Left ventricle myocardium inferior (tissue), 1 donor: ENCODE measurements at regions not wholly inside any gene's neighbourhood (a gene's known extent, or its start where the extent isn't known, plus 50 kb on each side); places are given as distances from the start of the nearest gene placed in this dataset.
"Not testable (repeated sequence)": the region's sequence is repeated elsewhere in the genome, so short reads cannot be mapped to it uniquely, and the experiment has no call there.

Experiments
- DNase-seq: peaks from one replicate; pipeline ENCODE4 v3.0.0-alpha.2; 2020
- H3K27ac ChIP-seq: fragments of 200-600 bp; replicated peaks from 2 replicates; pipeline ENCODE4 v1.8.0; 2021
- H3K27me3 ChIP-seq: fragments of 200-600 bp; 2 replicates; pipeline ENCODE4 v1.8.0; 2021; ENCODE audit warnings: low read depth
- H3K36me3 ChIP-seq: fragments of 200-600 bp; 2 replicates; pipeline ENCODE4 v1.8.0; 2021
- H3K4me1 ChIP-seq: fragments of 200-600 bp; 2 replicates; pipeline ENCODE4 v1.8.0; 2021
- H3K4me3 ChIP-seq: fragments of 200-600 bp; 2 replicates; pipeline ENCODE4 v1.8.0; 2021; ENCODE audit warnings: mild to moderate bottlenecking, moderate library complexity
- H3K9me3 ChIP-seq: fragments of 200-600 bp; replicated peaks from 2 replicates; pipeline ENCODE4 v1.8.0; 2021
- intact Hi-C: fragments of 100-400 bp; cut with micrococcal nuclease; formaldehyde crosslinking; loops from one replicate; pipeline ENCODE4 v1.11.0; 2022
- TF ChIP-seq, protein P1 (sequence below): fragments of 200-600 bp; IDR thresholded peaks from 2 replicates; pipeline ENCODE4 v1.8.0; 2021; ENCODE audit warnings: antibody characterized with exemption, mild to moderate bottlenecking, borderline replicate concordance
- donor health status: DM: no; HTN: yes; CAD: no; lungs with severe emphysema.

DNA sequence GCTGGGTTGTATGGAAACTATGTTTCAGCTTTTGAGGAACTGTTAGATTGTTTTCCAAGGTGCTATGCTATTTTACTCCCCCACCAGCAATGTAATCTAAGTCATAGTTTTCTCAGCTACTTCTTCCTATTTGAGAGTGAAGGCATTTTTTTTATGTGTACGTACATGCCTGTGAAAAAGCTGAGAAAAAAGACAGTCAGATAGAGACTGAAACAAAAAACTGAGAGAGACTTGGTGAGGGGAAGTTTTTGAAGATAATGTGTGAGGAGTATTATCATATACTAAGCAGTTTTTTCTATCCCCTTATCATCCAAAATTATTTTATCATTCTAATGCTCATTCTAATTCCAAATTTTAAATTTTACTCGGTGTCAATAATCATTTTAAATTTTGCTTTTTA lies 780.0 kb downstream of the BCKDHB start:
- intact Hi-C loops, result no loop called here
- H3K27me3 ChIP-seq, result no peaks in the 10 kb centered on the region
- H3K4me1 ChIP-seq, result peaks cover under 1% of the 10 kb centered on the region
- H3K4me3 ChIP-seq, result no peak overlapping the region
- no peaks in the 10 kb centered on the region for H3K36me3 ChIP-seq
- no peak overlapping the region for H3K27ac ChIP-seq
- DNase-seq, result no peak
- no peaks in the 10 kb centered on the region for H3K9me3 ChIP-seq
- TF ChIP-seq, protein P1, sequence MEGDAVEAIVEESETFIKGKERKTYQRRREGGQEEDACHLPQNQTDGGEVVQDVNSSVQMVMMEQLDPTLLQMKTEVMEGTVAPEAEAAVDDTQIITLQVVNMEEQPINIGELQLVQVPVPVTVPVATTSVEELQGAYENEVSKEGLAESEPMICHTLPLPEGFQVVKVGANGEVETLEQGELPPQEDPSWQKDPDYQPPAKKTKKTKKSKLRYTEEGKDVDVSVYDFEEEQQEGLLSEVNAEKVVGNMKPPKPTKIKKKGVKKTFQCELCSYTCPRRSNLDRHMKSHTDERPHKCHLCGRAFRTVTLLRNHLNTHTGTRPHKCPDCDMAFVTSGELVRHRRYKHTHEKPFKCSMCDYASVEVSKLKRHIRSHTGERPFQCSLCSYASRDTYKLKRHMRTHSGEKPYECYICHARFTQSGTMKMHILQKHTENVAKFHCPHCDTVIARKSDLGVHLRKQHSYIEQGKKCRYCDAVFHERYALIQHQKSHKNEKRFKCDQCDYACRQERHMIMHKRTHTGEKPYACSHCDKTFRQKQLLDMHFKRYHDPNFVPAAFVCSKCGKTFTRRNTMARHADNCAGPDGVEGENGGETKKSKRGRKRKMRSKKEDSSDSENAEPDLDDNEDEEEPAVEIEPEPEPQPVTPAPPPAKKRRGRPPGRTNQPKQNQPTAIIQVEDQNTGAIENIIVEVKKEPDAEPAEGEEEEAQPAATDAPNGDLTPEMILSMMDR, result no peak

DNA sequence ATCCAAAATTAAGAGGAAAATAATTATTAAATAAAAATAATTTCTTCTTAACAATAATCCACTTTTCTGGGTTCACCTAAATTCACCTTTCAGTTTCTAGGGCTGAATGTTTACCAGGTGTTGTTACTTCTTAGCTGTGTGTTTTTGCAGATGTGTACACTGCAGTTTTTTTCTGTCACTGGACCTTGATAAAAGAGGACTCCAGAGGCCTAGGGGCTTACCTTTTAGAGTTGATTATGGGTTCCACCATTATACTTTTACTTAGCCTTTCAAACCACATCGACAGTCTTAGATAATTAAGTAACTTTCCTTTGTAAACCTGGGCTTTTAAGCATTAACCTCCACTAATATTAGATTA lies 766.5 kb downstream of the BCKDHB start:
- H3K9me3 ChIP-seq, result peaks cover 14% of the 10 kb centered on the region
- no peaks in the 10 kb centered on the region for H3K36me3 ChIP-seq
- DNase-seq, result no peak
- no peaks in the 10 kb centered on the region for H3K27me3 ChIP-seq
- intact Hi-C loops, result no loop called here
- TF ChIP-seq, protein P1, result no peak
- H3K27ac ChIP-seq, result no peak overlapping the region
- no peak overlapping the region for H3K4me3 ChIP-seq
- no peaks in the 10 kb centered on the region for H3K4me1 ChIP-seq

DNA sequence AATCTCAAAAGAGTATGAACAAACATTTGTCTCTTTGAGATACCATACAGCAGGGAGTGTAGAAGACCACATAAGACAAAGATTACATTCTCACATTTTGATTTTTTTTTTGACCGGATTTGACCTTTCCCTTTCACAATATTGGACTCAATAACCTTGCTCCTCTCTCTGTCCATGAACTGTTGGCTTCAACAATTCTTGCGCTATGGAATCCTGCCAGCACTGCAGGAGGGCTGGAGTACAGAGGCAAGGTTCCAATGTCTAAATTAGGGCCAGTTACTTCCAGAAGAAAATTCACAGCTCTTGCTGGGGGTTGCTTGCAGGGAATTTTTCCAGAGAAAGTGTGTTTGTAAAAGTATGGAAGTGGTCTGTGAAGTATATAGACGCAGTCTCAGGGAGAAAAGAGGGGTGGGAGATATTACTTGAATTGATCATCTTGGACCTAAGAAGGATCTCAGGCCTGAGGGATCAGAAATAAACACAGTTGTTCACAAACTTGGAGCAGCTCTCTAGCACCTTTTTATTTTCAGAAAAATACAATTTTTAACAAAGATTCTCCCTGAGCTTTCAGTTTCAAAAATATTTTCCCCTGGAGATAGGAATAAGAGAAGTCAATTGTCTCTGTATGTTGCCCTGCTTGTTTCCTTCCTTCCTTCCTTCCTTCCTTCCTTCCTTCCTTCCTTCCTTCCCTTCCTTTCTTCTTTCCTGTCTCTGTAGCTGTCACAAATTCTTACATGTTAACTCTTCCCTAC lies 765.9 kb downstream of the BCKDHB start:
- TF ChIP-seq, protein P1, result no peak
- no peaks in the 10 kb centered on the region for H3K36me3 ChIP-seq
- peaks cover 14% of the 10 kb centered on the region for H3K9me3 ChIP-seq
- DNase-seq, result peak; percentile 16
- H3K4me3 ChIP-seq, result no peak overlapping the region
- H3K27me3 ChIP-seq, result no peaks in the 10 kb centered on the region
- H3K27ac ChIP-seq, result no peak overlapping the region
- H3K4me1 ChIP-seq, result no peaks in the 10 kb centered on the region
- intact Hi-C loops, result no loop called here

DNA sequence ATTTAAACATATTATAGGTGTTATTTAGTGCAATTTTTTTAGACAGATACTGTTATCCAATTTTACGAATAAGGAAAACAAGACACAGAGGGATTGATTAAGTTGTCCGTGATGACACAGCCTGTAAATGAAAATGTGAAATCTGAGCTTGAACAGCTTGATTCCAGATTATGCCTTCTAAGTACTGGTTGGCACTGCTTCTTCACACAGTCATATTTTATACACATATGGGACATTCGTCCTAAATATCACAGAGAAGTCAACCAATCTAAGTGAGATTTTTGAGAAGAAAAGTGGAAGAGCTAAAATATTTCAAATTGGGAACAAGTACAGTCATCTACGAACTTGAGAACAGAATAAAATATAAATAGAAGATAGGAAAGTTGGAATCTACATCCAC lies 756.3 kb downstream of the BCKDHB start:
- no peaks in the 10 kb centered on the region for H3K36me3 ChIP-seq
- H3K4me3 ChIP-seq, result no peak overlapping the region
- intact Hi-C loops, result no loop called here
- no peak for DNase-seq
- no peak overlapping the region for H3K27ac ChIP-seq
- TF ChIP-seq, protein P1, result no peak
- peaks cover 6% of the 10 kb centered on the region for H3K9me3 ChIP-seq
- no peaks in the 10 kb centered on the region for H3K27me3 ChIP-seq
- no peaks in the 10 kb centered on the region for H3K4me1 ChIP-seq

DNA sequence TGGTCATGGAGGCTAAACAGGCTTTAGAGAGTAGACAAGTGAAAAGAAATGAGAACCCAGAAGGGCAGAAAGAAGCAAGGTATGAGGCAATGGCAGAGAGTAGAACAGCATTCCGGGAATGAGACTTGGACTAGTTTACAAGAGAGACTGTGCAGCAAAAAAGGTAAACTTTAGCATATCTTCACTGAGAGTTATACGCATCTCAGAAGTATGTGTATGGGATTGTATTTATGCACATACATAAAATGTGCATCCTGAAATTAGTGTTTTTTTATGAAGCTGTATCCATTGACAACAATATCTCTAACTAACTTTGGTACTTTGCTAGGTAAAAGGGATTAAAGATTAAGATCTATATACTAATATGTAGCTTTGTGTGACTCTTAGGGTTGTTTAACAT lies 753.6 kb downstream of the BCKDHB start:
- TF ChIP-seq, protein P1, result no peak
- Histone ChIP-seq H3K36me3 (no peaks in the 10 kb centered on the region), H3K9me3 (peaks cover 12% of the 10 kb centered on the region), H3K27ac (no peak overlapping the region), H3K4me1 (no peaks in the 10 kb centered on the region), H3K27me3 (no peaks in the 10 kb centered on the region), H3K4me3 (no peak overlapping the region)
- intact Hi-C loops, result no loop called here
- no peak for DNase-seq

DNA sequence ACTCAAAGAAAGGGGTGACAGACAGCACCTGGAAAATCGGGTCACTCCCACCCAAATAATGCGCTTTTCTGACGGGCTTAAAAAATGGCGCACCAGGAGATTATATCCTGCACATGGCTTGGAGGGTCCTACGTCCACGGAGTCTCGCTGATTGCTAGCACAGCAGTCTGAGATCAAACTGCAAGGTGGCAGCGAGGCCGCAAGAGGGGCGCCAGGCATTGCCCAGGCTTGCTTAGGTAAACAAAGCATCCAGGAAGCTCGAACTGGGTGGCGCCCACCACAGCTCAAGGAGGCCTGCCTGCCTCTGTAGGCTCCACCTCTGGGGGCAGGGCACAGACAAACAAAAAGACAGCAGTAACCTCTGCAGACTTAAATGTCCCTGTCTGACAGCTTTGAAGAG lies 741.5 kb downstream of the BCKDHB start:
- H3K9me3 ChIP-seq, result peaks cover 36% of the 10 kb centered on the region
- DNase-seq, H3K27ac ChIP-seq, H3K4me3 ChIP-seq, H3K4me1 ChIP-seq, H3K36me3 ChIP-seq, intact Hi-C loops, H3K27me3 ChIP-seq: not testable (repeated sequence)
